HEK293 (cell line): ENCODE measurements at regions not wholly inside any gene's neighbourhood (a gene's known extent, or its start where the extent isn't known, plus 50 kb on each side); places are given as distances from the start of the nearest gene placed in this dataset.

Experiments
- CTCF ChIA-PET: fragments of 350-600 bp; formaldehyde crosslinking; extraction: SDS; loops from one replicate; lab custom pipeline; 2021; ENCODE audit warnings: antibody characterized with exemption; lab: Yijun Ruan, JAX
- POLR2A ChIA-PET: fragments of 300-600 bp; formaldehyde crosslinking; extraction: SDS; loops from one replicate; lab custom pipeline; 2020; ENCODE audit warnings: antibody characterized with exemption, inconsistent platforms; lab: Yijun Ruan, JAX
- H3K27ac ChIP-seq: fragments of 200-500 bp; sonication (Bioruptor generic); 2 replicates; pipeline ENCODE4 v1.5.1; 2014; ENCODE audit warnings: low read depth, low read length, control low read depth, inconsistent platforms; ENCODE audit errors: extremely low read depth
- H3K36me3 ChIP-seq, 2 experiments: fragments of 200-500 bp in 1 of 2; sonication (Bioruptor generic) in 1 of 2; 1 replicate in 1 of 2; 2 replicates in 1 of 2; pipeline ENCODE4 v1.5.1; 2014 to 2017; ENCODE audit warnings: inconsistent platforms in 2 of 2, low read length in 2 of 2; ENCODE audit not compliant: control insufficient read depth in 2 of 2, insufficient read depth in 1 of 2
- H3K4me1 ChIP-seq: fragments of 200-500 bp; sonication (Bioruptor generic); 2 replicates; pipeline ENCODE4 v1.5.1; 2014; ENCODE audit warnings: mild to moderate bottlenecking, low read length, inconsistent platforms; ENCODE audit not compliant: control insufficient read depth, insufficient read depth
- H3K4me3 ChIP-seq: 2 replicates; pipeline ENCODE4 v1.5.1; 2011; ENCODE audit warnings: low read depth, mild to moderate bottlenecking, control low read depth, low read length, moderate library complexity
- H3K9me3 ChIP-seq: fragments of 200-500 bp; sonication (Bioruptor generic); 2 replicates; pipeline ENCODE4 v1.5.1; 2014; ENCODE audit warnings: low read depth, low read length, inconsistent platforms; ENCODE audit not compliant: control insufficient read depth, insufficient read depth
- GLIS2 ChIP-seq: fragments of 450-650 bp; formaldehyde crosslinking; IDR thresholded peaks from 2 replicates; pipeline ENCODE4 v1.5.1; 2016; ENCODE audit warnings: missing biosample characterization, missing genetic modification characterization
- KLF7 ChIP-seq: fragments of 450-650 bp; formaldehyde crosslinking; IDR thresholded peaks from 2 replicates; pipeline ENCODE4 v1.5.1; 2016; ENCODE audit warnings: missing biosample characterization, missing genetic modification characterization, borderline replicate concordance
- MEIS1 ChIP-seq: sonication (generic); formaldehyde crosslinking; IDR thresholded peaks from 2 replicates; pipeline ENCODE4 v1.8.1; 2022; ENCODE audit warnings: missing genetic modification reagents, mild to moderate bottlenecking, borderline replicate concordance
- MZF1 ChIP-seq: fragments of 450-650 bp; formaldehyde crosslinking; IDR thresholded peaks from 2 replicates; pipeline ENCODE4 v1.5.1; 2017; ENCODE audit warnings: missing biosample characterization, missing genetic modification characterization, borderline replicate concordance
- ZEB2 ChIP-seq: fragments of 450-650 bp; formaldehyde crosslinking; IDR thresholded peaks from 2 replicates; pipeline ENCODE4 v1.5.1; 2016; ENCODE audit warnings: missing biosample characterization, missing genetic modification characterization
- ZNF132 ChIP-seq: fragments of 450-650 bp; formaldehyde crosslinking; IDR thresholded peaks from 2 replicates; pipeline ENCODE4 v1.5.1; 2017; ENCODE audit warnings: missing biosample characterization, missing genetic modification characterization, borderline replicate concordance
- ZNF140 ChIP-seq: fragments of 450-650 bp; formaldehyde crosslinking; IDR thresholded peaks from 2 replicates; pipeline ENCODE4 v1.5.1; 2016; ENCODE audit warnings: missing biosample characterization, missing genetic modification characterization
- ZNF221 ChIP-seq: fragments of 450-650 bp; formaldehyde crosslinking; IDR thresholded peaks from 2 replicates; pipeline ENCODE4 v1.5.1; 2017; ENCODE audit warnings: missing biosample characterization, missing genetic modification characterization, borderline replicate concordance
- ZNF266 ChIP-seq: fragments of 450-650 bp; formaldehyde crosslinking; IDR thresholded peaks from 2 replicates; pipeline ENCODE4 v1.5.1; 2016; ENCODE audit warnings: missing biosample characterization, missing genetic modification characterization, low read depth
- ZNF341 ChIP-seq: fragments of 450-650 bp; formaldehyde crosslinking; IDR thresholded peaks from 2 replicates; pipeline ENCODE4; 2016; ENCODE audit warnings: low read depth, missing biosample characterization, missing genetic modification characterization
- ZNF404 ChIP-seq: fragments of 450-650 bp; formaldehyde crosslinking; IDR thresholded peaks from 2 replicates; pipeline ENCODE4 v1.5.1; 2017; ENCODE audit warnings: missing biosample characterization, missing genetic modification characterization
- ZNF501 ChIP-seq: fragments of 450-650 bp; formaldehyde crosslinking; IDR thresholded peaks from 2 replicates; pipeline ENCODE4 v1.5.1; 2016; ENCODE audit warnings: missing biosample characterization, missing genetic modification characterization
- ZNF518A ChIP-seq: fragments of 450-650 bp; formaldehyde crosslinking; conservative IDR thresholded peaks from 2 replicates; pipeline ENCODE4 v1.5.1; 2016; ENCODE audit warnings: low read depth, missing biosample characterization, missing genetic modification characterization
- ZNF529 ChIP-seq: fragments of 450-650 bp; formaldehyde crosslinking; IDR thresholded peaks from 2 replicates; pipeline ENCODE4 v1.5.1; 2017; ENCODE audit warnings: missing genetic modification characterization, missing biosample characterization; ENCODE audit not compliant: insufficient replicate concordance
- ZNF555 ChIP-seq: fragments of 450-650 bp; formaldehyde crosslinking; conservative IDR thresholded peaks from 2 replicates; pipeline ENCODE4 v1.5.1; 2017; ENCODE audit warnings: missing biosample characterization, mild to moderate bottlenecking, missing genetic modification characterization, inconsistent platforms
- ZNF560 ChIP-seq: fragments of 450-650 bp; formaldehyde crosslinking; IDR thresholded peaks from 2 replicates; pipeline ENCODE4 v1.5.1; 2017; ENCODE audit warnings: missing biosample characterization, missing genetic modification characterization, borderline replicate concordance
- TF ChIP-seq, protein P1 (sequence below): fragments of 450-650 bp; formaldehyde crosslinking; IDR thresholded peaks from 2 replicates; pipeline ENCODE4 v1.5.1; 2016; ENCODE audit warnings: missing biosample characterization, missing genetic modification characterization
- TF ChIP-seq, protein P2 (sequence below): fragments of 450-650 bp; formaldehyde crosslinking; IDR thresholded peaks from 2 replicates; pipeline ENCODE4 v1.5.1; 2016; ENCODE audit warnings: missing biosample characterization, missing genetic modification characterization
- TF ChIP-seq, protein P3 (sequence below): fragments of 450-650 bp; formaldehyde crosslinking; IDR thresholded peaks from 2 replicates; pipeline ENCODE4 v1.5.1; 2017; ENCODE audit warnings: missing biosample characterization, missing genetic modification characterization
- TF ChIP-seq, protein P4 (sequence below): fragments of 450-650 bp; formaldehyde crosslinking; IDR thresholded peaks from 2 replicates; pipeline ENCODE4 v1.5.1; 2016; ENCODE audit warnings: missing biosample characterization, missing genetic modification characterization

DNA sequence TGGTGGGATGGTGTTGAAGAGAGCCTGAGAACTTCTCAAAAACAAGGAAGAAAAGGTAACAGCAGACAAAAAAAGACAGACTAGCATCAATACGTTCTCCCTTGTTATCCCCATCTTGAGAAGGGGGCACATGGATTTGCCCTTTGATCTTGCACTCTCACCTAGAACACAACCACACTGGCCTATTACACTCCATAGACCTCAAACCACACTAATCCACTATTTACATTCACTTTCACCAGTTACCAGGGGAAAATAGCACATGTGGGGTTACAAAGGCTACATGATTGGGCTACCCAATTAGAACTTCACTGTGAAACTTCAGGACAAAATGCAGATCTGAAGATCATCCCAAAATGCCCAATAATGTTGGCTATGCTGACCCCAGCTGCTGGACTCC lies 72.6 kb upstream of the SELENOP start (continued):
- TF ChIP-seq ZNF555 (tag by site-specific recombination), result no peak
- TF ChIP-seq, protein P1, sequence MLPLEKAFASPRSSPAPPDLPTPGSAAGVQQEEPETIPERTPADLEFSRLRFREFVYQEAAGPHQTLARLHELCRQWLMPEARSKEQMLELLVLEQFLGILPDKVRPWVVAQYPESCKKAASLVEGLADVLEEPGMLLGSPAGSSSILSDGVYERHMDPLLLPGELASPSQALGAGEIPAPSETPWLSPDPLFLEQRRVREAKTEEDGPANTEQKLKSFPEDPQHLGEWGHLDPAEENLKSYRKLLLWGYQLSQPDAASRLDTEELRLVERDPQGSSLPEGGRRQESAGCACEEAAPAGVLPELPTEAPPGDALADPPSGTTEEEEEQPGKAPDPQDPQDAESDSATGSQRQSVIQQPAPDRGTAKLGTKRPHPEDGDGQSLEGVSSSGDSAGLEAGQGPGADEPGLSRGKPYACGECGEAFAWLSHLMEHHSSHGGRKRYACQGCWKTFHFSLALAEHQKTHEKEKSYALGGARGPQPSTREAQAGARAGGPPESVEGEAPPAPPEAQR (tag by site-specific recombination), result no peak
- no peak for TF ChIP-seq ZNF132 (tag by site-specific recombination)
- no peak for TF ChIP-seq KLF7 (tag by site-specific recombination)
- TF ChIP-seq, protein P2, sequence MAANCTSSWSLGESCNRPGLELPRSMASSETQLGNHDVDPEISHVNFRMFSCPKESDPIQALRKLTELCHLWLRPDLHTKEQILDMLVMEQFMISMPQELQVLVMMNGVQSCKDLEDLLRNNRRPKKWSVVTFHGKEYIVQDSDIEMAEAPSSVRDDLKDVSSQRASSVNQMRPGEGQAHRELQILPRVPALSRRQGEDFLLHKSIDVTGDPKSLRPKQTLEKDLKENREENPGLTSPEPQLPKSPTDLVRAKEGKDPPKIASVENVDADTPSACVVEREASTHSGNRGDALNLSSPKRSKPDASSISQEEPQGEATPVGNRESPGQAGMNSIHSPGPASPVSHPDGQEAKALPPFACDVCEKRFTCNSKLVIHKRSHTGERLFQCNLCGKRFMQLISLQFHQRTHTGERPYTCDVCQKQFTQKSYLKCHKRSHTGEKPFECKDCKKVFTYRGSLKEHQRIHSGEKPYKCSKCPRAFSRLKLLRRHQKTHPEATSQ (tag by site-specific recombination), result no peak
- TF ChIP-seq MEIS1 (CRISPR knock-in tag), result no peak
- TF ChIP-seq ZNF341 (tag by site-specific recombination), result no peak
- TF ChIP-seq ZNF560 (tag by site-specific recombination), result no peak
- no peak for TF ChIP-seq MZF1 (tag by site-specific recombination)

- CTCF ChIA-PET, result interaction anchor here (0.7 to 1.1 kb wide), 3 partner anchors 24 to 459 kb away, joined by 3 to 4 read pairs (median 3); no protein-coding TSS in a partner anchor
- H3K36me3 ChIP-seq, result no peaks in the 10 kb centered on the region
- POLR2A ChIA-PET, result interaction anchor here (1.0 kb wide), 1 partner anchor 138 kb away, joined by 5 read pairs; no protein-coding TSS in a partner anchor
- H3K4me1 ChIP-seq, result no peaks in the 10 kb centered on the region
- no peak overlapping the region for H3K4me3 ChIP-seq
- no peak for TF ChIP-seq ZNF266 (tag by site-specific recombination)
- TF ChIP-seq ZNF404 (tag by site-specific recombination), result no peak
- TF ChIP-seq ZEB2 (tag by site-specific recombination), result no peak
- no peak for TF ChIP-seq ZNF555 (tag by site-specific recombination)
- no peak for TF ChIP-seq ZNF518A (tag by site-specific recombination)
- TF ChIP-seq ZNF140, result no peak
- TF ChIP-seq ZNF221 (tag by site-specific recombination), result no peak
- TF ChIP-seq GLIS2, result no peak
- TF ChIP-seq ZNF501, result no peak
- TF ChIP-seq, protein P3, sequence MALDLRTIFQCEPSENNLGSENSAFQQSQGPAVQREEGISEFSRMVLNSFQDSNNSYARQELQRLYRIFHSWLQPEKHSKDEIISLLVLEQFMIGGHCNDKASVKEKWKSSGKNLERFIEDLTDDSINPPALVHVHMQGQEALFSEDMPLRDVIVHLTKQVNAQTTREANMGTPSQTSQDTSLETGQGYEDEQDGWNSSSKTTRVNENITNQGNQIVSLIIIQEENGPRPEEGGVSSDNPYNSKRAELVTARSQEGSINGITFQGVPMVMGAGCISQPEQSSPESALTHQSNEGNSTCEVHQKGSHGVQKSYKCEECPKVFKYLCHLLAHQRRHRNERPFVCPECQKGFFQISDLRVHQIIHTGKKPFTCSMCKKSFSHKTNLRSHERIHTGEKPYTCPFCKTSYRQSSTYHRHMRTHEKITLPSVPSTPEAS (tag by site-specific recombination), result no peak
- TF ChIP-seq, protein P4, sequence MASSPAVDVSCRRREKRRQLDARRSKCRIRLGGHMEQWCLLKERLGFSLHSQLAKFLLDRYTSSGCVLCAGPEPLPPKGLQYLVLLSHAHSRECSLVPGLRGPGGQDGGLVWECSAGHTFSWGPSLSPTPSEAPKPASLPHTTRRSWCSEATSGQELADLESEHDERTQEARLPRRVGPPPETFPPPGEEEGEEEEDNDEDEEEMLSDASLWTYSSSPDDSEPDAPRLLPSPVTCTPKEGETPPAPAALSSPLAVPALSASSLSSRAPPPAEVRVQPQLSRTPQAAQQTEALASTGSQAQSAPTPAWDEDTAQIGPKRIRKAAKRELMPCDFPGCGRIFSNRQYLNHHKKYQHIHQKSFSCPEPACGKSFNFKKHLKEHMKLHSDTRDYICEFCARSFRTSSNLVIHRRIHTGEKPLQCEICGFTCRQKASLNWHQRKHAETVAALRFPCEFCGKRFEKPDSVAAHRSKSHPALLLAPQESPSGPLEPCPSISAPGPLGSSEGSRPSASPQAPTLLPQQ, result no peak
- TF ChIP-seq ZNF529 (tag by site-specific recombination), result no peak
- H3K27ac ChIP-seq, result no peak overlapping the region
- no peaks in the 10 kb centered on the region for H3K9me3 ChIP-seq
Measured at GRCh38 chr5:42881416-42882117, 69.9 kb upstream of the SELENOP start.
